Stimulated activated memory B cell treated with anti-CD40 and anti-IgM and Interleukin-4, amounts not matched to agents 10 μg/mL and 1 μg/mL and 100 μg/mL, for 72 hours (primary cell): ENCODE measurements at regions not wholly inside any gene's neighbourhood (a gene's known extent, or its start where the extent isn't known, plus 50 kb on each side); places are given as distances from the start of the nearest gene placed in this dataset.

ENCODE experiments used
- ATAC-seq: fragments of 150-1000 bp; cut with Tn5 transposase; 2 replicates; pipeline ENCODE4 v1.10.0; 2021
- H3K27ac Mint-ChIP-seq: one replicate; pipeline ENCODE4 v1.8.0; 2022; ENCODE audit warnings: mild to moderate bottlenecking, mixed read lengths
- H3K27me3 Mint-ChIP-seq: one replicate; pipeline ENCODE4 v1.8.0; 2022; ENCODE audit warnings: mixed read lengths
- H3K36me3 Mint-ChIP-seq: one replicate; pipeline ENCODE4 v1.8.0; 2022; ENCODE audit warnings: mixed read lengths
- H3K4me1 Mint-ChIP-seq: one replicate; pipeline ENCODE4 v1.8.0; 2022; ENCODE audit warnings: mixed read lengths
- H3K4me3 Mint-ChIP-seq: one replicate; pipeline ENCODE4 v1.8.0; 2022; ENCODE audit warnings: mild to moderate bottlenecking, moderate library complexity, mixed read lengths
- H3K9me3 Mint-ChIP-seq: one replicate; pipeline ENCODE4 v1.8.0; 2022; ENCODE audit warnings: mixed read lengths

DNA sequence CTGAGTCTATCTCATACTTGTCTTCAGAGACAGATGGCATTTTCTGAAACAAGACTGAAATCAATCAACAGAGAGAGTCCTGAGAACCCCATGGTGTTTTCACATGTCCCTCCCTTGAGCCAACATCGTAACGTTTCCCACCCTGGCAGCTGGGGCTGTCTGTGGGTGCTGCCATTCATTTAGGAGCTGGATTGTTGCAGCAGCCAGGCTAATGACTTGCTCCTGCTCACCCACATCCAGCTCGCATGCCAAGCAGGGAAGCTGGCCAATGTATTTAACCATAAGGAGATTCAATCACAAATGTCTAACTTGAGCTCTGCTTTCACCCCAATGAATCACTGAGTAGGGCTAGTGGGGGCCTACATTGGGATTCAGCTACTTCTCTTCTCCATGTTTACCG, 146.1 kb downstream of the ADRA2A start:
- Mint-ChIP-seq H3K9me3 (peaks cover 3% of the 10 kb centered on the region), H3K36me3 (no peaks in the 10 kb centered on the region), H3K4me3 (no peak overlapping the region), H3K27me3 (peaks cover 48% of the 10 kb centered on the region), H3K27ac (no peak overlapping the region), H3K4me1 (no peaks in the 10 kb centered on the region)
- no peak for ATAC-seq

DNA sequence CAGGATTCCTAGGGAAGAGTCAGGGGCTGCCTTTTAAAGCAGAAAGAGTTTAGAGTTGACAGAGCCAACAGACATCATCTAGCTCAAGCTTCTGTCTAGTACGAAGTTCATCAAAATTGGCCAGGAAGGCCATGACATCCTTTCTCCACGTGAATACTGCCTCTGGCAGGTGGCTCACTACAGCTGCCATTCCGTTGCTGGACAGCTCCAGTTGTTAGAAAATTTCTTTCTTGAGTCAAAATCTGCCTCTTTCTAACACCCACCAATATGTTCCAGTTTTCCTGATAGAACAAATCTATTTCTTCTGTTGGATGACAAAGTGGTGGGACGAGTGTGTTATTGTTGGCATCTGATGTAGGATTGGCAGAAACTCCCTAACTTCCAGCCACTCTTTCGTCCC, 154.9 kb downstream of the ADRA2A start:
- Mint-ChIP-seq H3K4me3 (no peak overlapping the region), H3K27me3 (peaks cover 13% of the 10 kb centered on the region), H3K36me3 (no peaks in the 10 kb centered on the region), H3K4me1 (no peaks in the 10 kb centered on the region), H3K9me3 (peaks cover 4% of the 10 kb centered on the region), H3K27ac (no peak overlapping the region)
- ATAC-seq, result no peak

DNA sequence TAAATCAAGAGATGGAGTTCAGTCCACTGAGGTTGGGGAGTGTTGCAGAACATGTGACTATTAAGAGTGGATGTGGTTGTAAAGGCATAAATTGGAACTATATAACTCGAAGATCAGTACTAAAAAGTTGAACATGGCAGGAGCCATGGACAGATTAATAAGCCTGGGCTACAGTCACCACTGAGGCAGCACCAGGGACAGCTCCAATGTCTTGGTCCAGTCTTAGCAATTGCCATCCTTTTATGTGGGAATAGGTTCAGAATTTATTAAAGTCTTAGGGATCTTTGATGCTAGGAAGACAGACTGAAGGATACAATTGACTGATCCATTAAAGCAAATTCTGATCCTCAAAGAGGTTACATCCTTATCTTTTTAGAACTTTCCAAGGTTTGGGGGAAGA, 156.6 kb downstream of the ADRA2A start:
- Mint-ChIP-seq H3K4me1 (no peaks in the 10 kb centered on the region), H3K4me3 (no peak overlapping the region), H3K36me3 (no peaks in the 10 kb centered on the region), H3K27ac (no peak overlapping the region), H3K27me3 (peaks cover 5% of the 10 kb centered on the region), H3K9me3 (peaks cover 1% of the 10 kb centered on the region)
- ATAC-seq, result no peak

- no peak overlapping the region for H3K4me3 Mint-ChIP-seq
- H3K9me3 Mint-ChIP-seq, result no peaks in the 10 kb centered on the region
- no peak overlapping the region for H3K27ac Mint-ChIP-seq
- H3K36me3 Mint-ChIP-seq, result no peaks in the 10 kb centered on the region
- H3K4me1 Mint-ChIP-seq, result no peaks in the 10 kb centered on the region
- no peak for ATAC-seq
- no peaks in the 10 kb centered on the region for H3K27me3 Mint-ChIP-seq
These were observed 157.5 kb downstream of the ADRA2A start for GRCh38 chr10:111234234-111234913.

- Mint-ChIP-seq H3K27ac (no peak overlapping the region), H3K9me3 (no peaks in the 10 kb centered on the region), H3K27me3 (no peaks in the 10 kb centered on the region), H3K36me3 (no peaks in the 10 kb centered on the region), H3K4me1 (no peaks in the 10 kb centered on the region), H3K4me3 (no peak overlapping the region)
- ATAC-seq, result no peak
These were observed 158.1 kb downstream of the ADRA2A start for GRCh38 chr10:111234914-111235302.

- no peak for ATAC-seq
- H3K9me3 Mint-ChIP-seq, result no peaks in the 10 kb centered on the region
These were observed 163.5 kb downstream of the ADRA2A start for GRCh38 chr10:111240348-111240747.

GRCh38 chr10:111243126-111243525, 166.3 kb downstream of the ADRA2A start:
- Mint-ChIP-seq H3K36me3 (no peaks in the 10 kb centered on the region), H3K27ac (no peak overlapping the region), H3K4me3 (no peak overlapping the region), H3K4me1 (no peaks in the 10 kb centered on the region), H3K9me3 (no peaks in the 10 kb centered on the region), H3K27me3 (peaks cover 9% of the 10 kb centered on the region)
- no peak for ATAC-seq

More at GRCh38 chr10:111240348-111240747, 163.5 kb downstream of the ADRA2A start:
- no peaks in the 10 kb centered on the region for H3K4me1 Mint-ChIP-seq
- H3K36me3 Mint-ChIP-seq, result no peaks in the 10 kb centered on the region
- no peaks in the 10 kb centered on the region for H3K27me3 Mint-ChIP-seq
- no peak overlapping the region for H3K4me3 Mint-ChIP-seq
- no peak overlapping the region for H3K27ac Mint-ChIP-seq

DNA sequence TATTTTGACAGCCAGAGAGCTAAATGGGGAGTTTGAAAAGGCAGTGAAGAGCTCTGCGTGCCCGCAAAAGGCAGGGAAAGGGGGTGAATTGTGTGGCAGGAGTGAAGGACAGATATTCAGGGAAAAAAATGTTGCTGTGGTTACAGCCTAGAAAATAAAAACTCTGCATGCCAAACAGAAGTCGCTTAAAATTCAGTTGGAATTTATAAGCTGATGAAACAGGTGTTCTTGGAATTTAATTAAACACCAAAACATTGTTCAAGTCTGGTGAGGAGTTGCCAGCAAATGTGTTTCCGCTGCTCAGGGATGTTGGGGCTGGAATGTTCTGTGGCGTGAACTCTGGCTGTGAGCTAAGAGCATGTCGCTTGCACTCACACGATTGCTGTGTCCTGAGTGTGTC, 169.3 kb downstream of the ADRA2A start:
- Mint-ChIP-seq H3K9me3 (peaks cover 4% of the 10 kb centered on the region), H3K27ac (no peak overlapping the region), H3K27me3 (peaks cover 34% of the 10 kb centered on the region), H3K36me3 (no peaks in the 10 kb centered on the region), H3K4me3 (no peak overlapping the region), H3K4me1 (no peaks in the 10 kb centered on the region)
- no peak for ATAC-seq

DNA sequence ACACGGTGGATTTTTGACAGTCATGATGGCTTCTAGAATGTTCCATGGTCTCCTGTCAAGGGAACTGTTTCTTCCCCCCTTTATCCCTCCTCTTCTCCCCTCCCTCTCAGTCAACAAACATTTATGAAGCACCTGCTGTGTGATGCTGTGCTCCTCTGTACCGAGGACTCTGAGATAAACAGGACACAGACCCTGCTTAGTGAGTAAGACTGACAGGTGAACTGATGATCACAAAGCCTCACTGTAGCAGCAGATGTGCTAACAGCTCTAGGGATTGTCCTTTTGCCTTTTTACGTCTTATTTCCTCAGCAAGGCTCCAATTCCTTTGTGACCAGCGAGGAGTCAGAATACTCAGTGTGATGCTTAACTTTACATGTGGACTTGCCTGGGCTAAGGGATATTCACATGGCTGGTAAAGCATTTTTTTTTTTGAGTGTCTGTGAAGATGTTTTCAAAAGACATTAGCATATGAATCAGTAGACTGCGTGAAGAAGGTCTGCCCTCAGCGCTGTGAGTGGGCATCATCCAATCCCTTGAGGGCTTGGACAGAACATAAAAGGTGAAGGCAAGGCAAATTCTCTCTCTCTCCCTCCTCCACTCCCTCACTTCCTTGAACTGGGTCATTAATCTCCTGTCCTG, 170.1 kb downstream of the ADRA2A start:
- H3K27ac Mint-ChIP-seq, result no peak overlapping the region
- no peak for ATAC-seq
- peaks cover 4% of the 10 kb centered on the region for H3K9me3 Mint-ChIP-seq
- H3K27me3 Mint-ChIP-seq, result peaks cover 42% of the 10 kb centered on the region
- no peak overlapping the region for H3K4me3 Mint-ChIP-seq
- no peaks in the 10 kb centered on the region for H3K36me3 Mint-ChIP-seq
- no peaks in the 10 kb centered on the region for H3K4me1 Mint-ChIP-seq

GRCh38 chr10:111247781-111248389, 171.1 kb downstream of the ADRA2A start:
- Mint-ChIP-seq H3K36me3 (no peaks in the 10 kb centered on the region), H3K4me1 (no peaks in the 10 kb centered on the region), H3K4me3 (no peak overlapping the region), H3K27me3 (peaks cover 51% of the 10 kb centered on the region), H3K27ac (no peak overlapping the region), H3K9me3 (peaks cover 4% of the 10 kb centered on the region)
- ATAC-seq, result no peak

- Mint-ChIP-seq H3K36me3 (no peaks in the 10 kb centered on the region), H3K4me1 (no peaks in the 10 kb centered on the region), H3K9me3 (peaks cover 4% of the 10 kb centered on the region), H3K27me3 (peaks cover 51% of the 10 kb centered on the region), H3K4me3 (no peak overlapping the region), H3K27ac (no peak overlapping the region)
- no peak for ATAC-seq
These were observed 173.1 kb downstream of the ADRA2A start for GRCh38 chr10:111249925-111250324.

DNA sequence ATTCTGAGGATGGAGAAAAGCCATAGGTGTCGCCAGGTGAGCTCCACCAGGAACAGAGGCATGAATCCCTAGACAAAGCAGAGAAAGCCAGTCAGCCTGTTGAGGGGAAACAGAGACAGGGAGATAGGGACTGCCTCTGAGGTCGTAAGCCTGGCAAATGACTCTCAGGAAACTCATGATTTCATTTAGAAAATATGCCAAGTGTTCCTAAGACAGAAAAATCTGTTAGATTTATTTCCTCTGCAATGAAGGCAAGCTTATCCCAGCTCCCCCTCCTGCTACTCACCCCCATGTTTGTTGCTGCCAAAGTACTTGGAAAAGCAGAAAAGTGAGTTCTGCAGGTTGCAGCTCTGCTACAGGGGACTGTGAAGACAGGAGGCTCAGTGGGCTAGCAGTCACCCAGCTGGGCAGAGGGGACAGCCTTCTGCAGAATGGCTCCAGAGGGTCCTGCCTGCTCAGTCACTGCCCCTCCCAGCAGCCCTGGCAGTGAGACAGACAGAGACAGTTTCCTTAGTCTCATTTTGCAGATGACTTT, 184.3 kb downstream of the ADRA2A start:
- ATAC-seq, result no peak
- no peak overlapping the region for H3K27ac Mint-ChIP-seq
- H3K4me3 Mint-ChIP-seq, result no peak overlapping the region
- H3K4me1 Mint-ChIP-seq, result no peaks in the 10 kb centered on the region
- peaks cover 14% of the 10 kb centered on the region for H3K27me3 Mint-ChIP-seq
- H3K9me3 Mint-ChIP-seq, result no peaks in the 10 kb centered on the region
- no peaks in the 10 kb centered on the region for H3K36me3 Mint-ChIP-seq

DNA sequence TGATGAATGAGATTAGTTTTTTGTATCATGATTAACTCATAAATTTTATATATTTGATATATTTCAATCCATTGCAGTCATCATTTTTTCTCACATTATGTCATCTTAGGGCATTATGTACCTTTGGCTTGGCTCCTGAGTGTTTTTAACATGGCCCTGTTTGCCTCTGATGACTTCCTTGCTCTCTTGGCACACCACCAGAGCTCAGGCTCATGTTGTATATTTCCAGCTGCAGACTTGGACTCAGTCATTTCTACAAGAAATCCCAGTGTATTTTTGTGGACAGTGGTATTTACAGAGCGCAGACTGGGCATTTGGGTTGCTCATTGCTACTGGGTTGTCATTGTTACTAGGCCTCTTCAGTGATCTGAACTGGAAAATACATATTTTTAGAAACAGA, 188.5 kb downstream of the ADRA2A start:
- Mint-ChIP-seq H3K9me3 (no peaks in the 10 kb centered on the region), H3K27ac (no peak overlapping the region), H3K4me1 (no peaks in the 10 kb centered on the region), H3K4me3 (no peak overlapping the region), H3K27me3 (peaks cover 36% of the 10 kb centered on the region), H3K36me3 (no peaks in the 10 kb centered on the region)
- no peak for ATAC-seq

- Mint-ChIP-seq H3K36me3 (no peaks in the 10 kb centered on the region), H3K27ac (no peak overlapping the region), H3K27me3 (peaks cover 44% of the 10 kb centered on the region), H3K4me1 (no peaks in the 10 kb centered on the region), H3K4me3 (no peak overlapping the region), H3K9me3 (no peaks in the 10 kb centered on the region)
- no peak for ATAC-seq
These were observed 189.3 kb downstream of the ADRA2A start for GRCh38 chr10:111266165-111266564.

- no peaks in the 10 kb centered on the region for H3K9me3 Mint-ChIP-seq
- H3K36me3 Mint-ChIP-seq, result no peaks in the 10 kb centered on the region
- peaks cover 54% of the 10 kb centered on the region for H3K27me3 Mint-ChIP-seq
- no peak overlapping the region for H3K27ac Mint-ChIP-seq
- H3K4me1 Mint-ChIP-seq, result no peaks in the 10 kb centered on the region
- no peak for ATAC-seq
- no peak overlapping the region for H3K4me3 Mint-ChIP-seq
These were observed 190.8 kb downstream of the ADRA2A start for GRCh38 chr10:111267673-111268072.

GRCh38 chr10:111273235-111273634, 196.4 kb downstream of the ADRA2A start:
- H3K9me3 Mint-ChIP-seq, result no peaks in the 10 kb centered on the region
- H3K4me1 Mint-ChIP-seq, result no peaks in the 10 kb centered on the region
- H3K27me3 Mint-ChIP-seq, result peaks cover 65% of the 10 kb centered on the region
- H3K36me3 Mint-ChIP-seq, result no peaks in the 10 kb centered on the region
- H3K27ac Mint-ChIP-seq, result no peak overlapping the region
- no peak overlapping the region for H3K4me3 Mint-ChIP-seq
- no peak for ATAC-seq
